SK-N-SH (cell line): ENCODE measurements at regions not wholly inside any gene's neighbourhood (a gene's known extent, or its start where the extent isn't known, plus 50 kb on each side); places are given as distances from the start of the nearest gene placed in this dataset.
"Not testable (repeated sequence)": the region's sequence is repeated elsewhere in the genome, so short reads cannot be mapped to it uniquely, and the experiment has no call there.

Experiments used
- CTCF ChIA-PET: fragments of 300-600, 350-600 bp; formaldehyde crosslinking; extraction: SDS; loops from one replicate; lab custom pipeline; 2021; lab: Yijun Ruan, JAX
- POLR2A ChIA-PET: fragments of 350-600 bp; sonication (Branson Sonifier 250); formaldehyde crosslinking; extraction: SDS; loops from one replicate; lab custom pipeline; 2020; ENCODE audit warnings: antibody characterized with exemption, inconsistent platforms; lab: Yijun Ruan, JAX
- DNase-seq: peaks from one replicate; pipeline ENCODE4 v3.0.0; 2012
- H2AFZ ChIP-seq: fragments of 200-600 bp; sonication (generic); 2 replicates; pipeline ENCODE4 v1.8.1; 2016; ENCODE audit warnings: antibody characterized with exemption, mild to moderate bottlenecking, low read depth
- H3F3A ChIP-seq: fragments of 200-600 bp; sonication (generic); replicated peaks from 2 replicates; pipeline ENCODE3; 2016; ENCODE audit warnings: antibody characterized with exemption, mild to moderate bottlenecking; ENCODE audit not compliant: insufficient read depth
- H3K27ac ChIP-seq, 2 experiments: fragments of 200-500 bp in 1 of 2; fragments of 200-600 bp in 1 of 2; sonication (Bioruptor generic) in 1 of 2; sonication (generic), shearing (Covaris generic) in 1 of 2; 2 replicates each; pipeline versions ENCODE4 v1.5.1 to v1.6.1; 2014 to 2016; ENCODE audit warnings: low read depth in 2 of 2, inconsistent platforms in 1 of 2, low read length in 1 of 2, mild to moderate bottlenecking in 1 of 2, mixed read lengths in 1 of 2
- H3K27me3 ChIP-seq: fragments of 200-600 bp; sonication (generic), shearing (Covaris generic); 2 replicates; pipeline ENCODE4 v1.6.1; 2016; ENCODE audit warnings: mixed run types; ENCODE audit not compliant: insufficient read depth
- H3K36me3 ChIP-seq, 2 experiments: fragments of 200-500 bp in 1 of 2; fragments of 200-600 bp in 1 of 2; sonication (Bioruptor generic) in 1 of 2; sonication (generic) in 1 of 2; replicated peaks in 1 of 2; 2 replicates each; pipeline versions ENCODE3 to v1.5.1; 2014 to 2016; ENCODE audit warnings: low read length in 1 of 2, mild to moderate bottlenecking in 1 of 2; ENCODE audit not compliant: insufficient read depth in 2 of 2, control insufficient read depth in 1 of 2
- H3K4me1 ChIP-seq, 2 experiments: fragments of 200-500 bp in 1 of 2; fragments of 200-600 bp in 1 of 2; sonication (Bioruptor generic) in 1 of 2; sonication (generic), shearing (Covaris generic) in 1 of 2; 2 replicates each; pipeline versions ENCODE4 v1.5.1 to v1.6.1; 2014 to 2016; ENCODE audit warnings: low read depth in 1 of 2, low read length in 1 of 2, mixed run types in 1 of 2; ENCODE audit not compliant: insufficient read depth in 2 of 2, control insufficient read depth in 1 of 2
- H3K4me2 ChIP-seq: fragments of 200-600 bp; sonication (generic), shearing (Covaris generic); 2 replicates; pipeline ENCODE4 v1.6.1; 2017; ENCODE audit warnings: mixed run types
- H3K4me3 ChIP-seq, 2 experiments: fragments of 200-500 bp in 1 of 2; fragments of 200-600 bp in 1 of 2; sonication (Bioruptor generic) in 1 of 2; sonication (generic), shearing (Covaris generic) in 1 of 2; 2 replicates each; pipeline versions ENCODE4 v1.5.1 to v1.8.1; 2014 to 2016; ENCODE audit warnings: low read depth in 2 of 2, inconsistent platforms in 1 of 2, low read length in 1 of 2, mild to moderate bottlenecking in 1 of 2, mixed read lengths in 1 of 2, moderate library complexity in 1 of 2
- H3K79me2 ChIP-seq: fragments of 200-600 bp; sonication (generic); 2 replicates; pipeline ENCODE4 v1.8.1; 2017; ENCODE audit warnings: mild to moderate bottlenecking; ENCODE audit not compliant: insufficient read depth
- H3K9ac ChIP-seq: fragments of 200-600 bp; sonication (generic); 2 replicates; pipeline ENCODE4 v1.6.1; 2017; ENCODE audit warnings: mixed run types
- H3K9me2 ChIP-seq: fragments of 200-600 bp; sonication (generic); 2 replicates; pipeline ENCODE4 v1.6.1; 2017; ENCODE audit warnings: mixed run types
- H3K9me3 ChIP-seq: fragments of 200-600 bp; sonication (generic); 2 replicates; pipeline ENCODE4 v1.6.1; 2017; ENCODE audit warnings: mixed run types, mild to moderate bottlenecking, moderate library complexity
- H4K20me1 ChIP-seq: fragments of 200-600 bp; sonication (generic); 2 replicates; pipeline ENCODE4 v1.6.1; 2017; ENCODE audit warnings: mild to moderate bottlenecking, mixed run types; ENCODE audit not compliant: insufficient read depth
- CTCF ChIP-seq: fragments of 200-600 bp; sonication (generic); IDR thresholded peaks from 2 replicates; pipeline ENCODE4 v1.6.1; 2017; ENCODE audit warnings: antibody characterized with exemption, mild to moderate bottlenecking, moderate library complexity
- TCF12 ChIP-seq: IDR thresholded peaks from 2 replicates; pipeline ENCODE4 v1.4.0; 2012
- WGBS: methylation state at CpG from one replicate; pipeline ENCODE4 v1.1.6; 2017; ENCODE audit warnings: low lambda C conversion rate; 5-methylcytosine and 5-hydroxymethylcytosine counted together

- H3K79me2 ChIP-seq, POLR2A ChIA-PET, H3K9me3 ChIP-seq, H3K9me2 ChIP-seq, H4K20me1 ChIP-seq, H3K4me2 ChIP-seq, H3K9ac ChIP-seq, H3F3A ChIP-seq, H3K4me3 ChIP-seq, DNase-seq, H3K36me3 ChIP-seq, H3K4me1 ChIP-seq, H3K27ac ChIP-seq, H2AFZ ChIP-seq, H3K27me3 ChIP-seq: not testable (repeated sequence)
- TF ChIP-seq CTCF: 0 out of 2 replicates have a peak, but pooled peaks have one; percentile 11
- 75% methylated on average over 5 of the region's 7 CpGs for WGBS
- CTCF ChIA-PET: interaction anchor here (1.1 kb wide), 3 partner anchors 11 to 355 kb away, joined by 3 to 4 read pairs (median 3); no protein-coding TSS in a partner anchor
Observed at GRCh38 chr11:103611526-103612260, 424.7 kb upstream of the DDI1 start.

- H3K27me3 ChIP-seq, H3K79me2 ChIP-seq, H3K9me3 ChIP-seq, POLR2A ChIA-PET, H3K9me2 ChIP-seq, H3F3A ChIP-seq, H3K9ac ChIP-seq, H3K4me1 ChIP-seq, H4K20me1 ChIP-seq, H3K4me2 ChIP-seq, H3K4me3 ChIP-seq, H3K36me3 ChIP-seq, DNase-seq, H3K27ac ChIP-seq, H2AFZ ChIP-seq: not testable (repeated sequence)
- CTCF ChIA-PET: interaction anchor here (1.1 kb wide), 1 partner anchor 11 kb away, joined by 4 read pairs; no protein-coding TSS in a partner anchor
- 88% methylated on average over 9 of the region's 9 CpGs for WGBS
Observed at GRCh38 chr11:103612451-103612850, 424.0 kb upstream of the DDI1 start.

- H3K9me2 ChIP-seq, H3F3A ChIP-seq, H2AFZ ChIP-seq, H3K9me3 ChIP-seq, POLR2A ChIA-PET, H3K9ac ChIP-seq, H3K4me2 ChIP-seq, H3K4me3 ChIP-seq, H3K79me2 ChIP-seq, H3K27me3 ChIP-seq, CTCF ChIA-PET, H3K36me3 ChIP-seq, DNase-seq, H3K27ac ChIP-seq, H4K20me1 ChIP-seq: not testable (repeated sequence)
- peaks cover 0 to 21% of the 10 kb centered on the region in 2 experiments; a peak in 2 of 4 replicates for H3K4me1 ChIP-seq
- 0 out of 2 replicates have a peak, but pooled peaks have one; percentile 20 for TF ChIP-seq TCF12
- WGBS: 67% methylated on average over 2 of the region's 2 CpGs
Observed at GRCh38 chr11:103616586-103616985, 419.9 kb upstream of the DDI1 start.
